Body of pancreas (tissue), 4 donors: ENCODE measurements at regions not wholly inside any gene's neighbourhood (a gene's known extent, or its start where the extent isn't known, plus 50 kb on each side); places are given as distances from the start of the nearest gene placed in this dataset.
"Not testable (repeated sequence)": the region's sequence is repeated elsewhere in the genome, so short reads cannot be mapped to it uniquely, and the experiment has no call there.

Experiments used
- CTCF ChIP-seq, 7 experiments: fragments of 450-650 bp in 4 of 7; fragments of 200-600 bp in 3 of 7; sonication (generic) in 3 of 7; IDR thresholded peaks; one replicate each; pipeline ENCODE4 v1.5.1; 2016 to 2019; ENCODE audit warnings: antibody characterized with exemption in 7 of 7
- POLR2A ChIP-seq, 3 donors: fragments of 450-650 bp; IDR thresholded peaks; one replicate each; pipeline ENCODE4 v1.6.1; 2016; ENCODE audit warnings: antibody characterized with exemption in 3 of 3, mild to moderate bottlenecking in 2 of 3

- not testable (repeated sequence) for TF ChIP-seq CTCF, POLR2A (IDR thresholded peaks at IDR 0.05)
Observed at GRCh38 chr21:6492691-6493090, 4028.7 kb upstream of the TPTE start.
